ENCODE measurements at regions not wholly inside any gene's neighbourhood (a gene's known extent, or its start where the extent isn't known, plus 50 kb on each side); places are given as distances from the start of the nearest gene placed in this dataset.
"Not testable (repeated sequence)": the region's sequence is repeated elsewhere in the genome, so short reads cannot be mapped to it uniquely, and the experiment has no call there.

GRCh38 chr9:107782789-107783188, 293.2 kb upstream of the KLF4 start:
- no peak for TF ChIP-seq CTCF (IDR thresholded peaks at IDR 0.05; ENCODE audit: borderline replicate concordance, insufficient read depth, low read depth, low read length)
- H3K4me3 ChIP-seq (ENCODE audit: low read depth, low read length): no peak overlapping the region

- no peak overlapping the region for H3K4me3 ChIP-seq (ENCODE audit: low read depth, low read length)
- no peak for TF ChIP-seq CTCF (IDR thresholded peaks at IDR 0.05; ENCODE audit: borderline replicate concordance, insufficient read depth, low read depth, low read length)
Observed at GRCh38 chr9:107782381-107782780, 292.8 kb upstream of the KLF4 start.

- no peak for TF ChIP-seq CTCF (IDR thresholded peaks at IDR 0.05; ENCODE audit: borderline replicate concordance, insufficient read depth, low read depth, low read length)
- H3K4me3 ChIP-seq (ENCODE audit: low read depth, low read length): no peak overlapping the region
Observed at GRCh38 chr9:107780960-107781359, 291.4 kb upstream of the KLF4 start.

- H3K4me3 ChIP-seq (ENCODE audit: low read depth, low read length): no peak overlapping the region
- no peak for TF ChIP-seq CTCF (IDR thresholded peaks at IDR 0.05; ENCODE audit: borderline replicate concordance, insufficient read depth, low read depth, low read length)
Observed at GRCh38 chr9:107779731-107780130, 290.2 kb upstream of the KLF4 start.

GRCh38 chr9:107778661-107779060, 289.1 kb upstream of the KLF4 start:
- no peak for TF ChIP-seq CTCF (IDR thresholded peaks at IDR 0.05; ENCODE audit: borderline replicate concordance, insufficient read depth, low read depth, low read length)
- no peak overlapping the region for H3K4me3 ChIP-seq (ENCODE audit: low read depth, low read length)

GRCh38 chr9:107774099-107774498, 284.5 kb upstream of the KLF4 start:
- not testable (repeated sequence) for H3K4me3 ChIP-seq (ENCODE audit: low read depth, low read length)

- TF ChIP-seq CTCF (IDR thresholded peaks at IDR 0.05; ENCODE audit: borderline replicate concordance, insufficient read depth, low read depth, low read length): no peak
- H3K4me3 ChIP-seq (ENCODE audit: low read depth, low read length): no peak overlapping the region
Observed at GRCh38 chr9:107772988-107773387, 283.4 kb upstream of the KLF4 start.

GRCh38 chr9:107770716-107771115, 281.1 kb upstream of the KLF4 start:
- H3K4me3 ChIP-seq (ENCODE audit: low read depth, low read length): no peak overlapping the region
- TF ChIP-seq CTCF (IDR thresholded peaks at IDR 0.05; ENCODE audit: borderline replicate concordance, insufficient read depth, low read depth, low read length): no peak

Data from GM12875 (cell line).